ENCODE measurements at regions not wholly inside any gene's neighbourhood (a gene's known extent, or its start where the extent isn't known, plus 50 kb on each side); places are given as distances from the start of the nearest gene placed in this dataset.

- Histone ChIP-seq H3K4me1 (no peaks in the 10 kb centered on the region), H3K4me3 (no peak overlapping the region), H3K27ac (no peak overlapping the region), H3K36me3 (no peaks in the 10 kb centered on the region), H3K9me3 (no peaks in the 10 kb centered on the region), H3K27me3 (no peaks in the 10 kb centered on the region)
- DNase-seq (ENCODE audit: low spot score in 2 of 2): no peak
- TF ChIP-seq POLR2A (IDR thresholded peaks at IDR 0.05) (no peak), POLR2AphosphoS5 (IDR thresholded peaks at IDR 0.05) (no peak), CTCF (IDR thresholded peaks at IDR 0.05) (no peak)
- intact Hi-C loops (cut with DNase I; ENCODE audit: low total_unique reads): no loop called here
Measured at GRCh38 chr20:20843982-20844381, 131.5 kb upstream of the RALGAPA2 start.

- no peak for DNase-seq (ENCODE audit: low spot score in 2 of 2)
- Histone ChIP-seq H3K4me3 (no peak overlapping the region), H3K4me1 (no peaks in the 10 kb centered on the region), H3K9me3 (no peaks in the 10 kb centered on the region), H3K36me3 (no peaks in the 10 kb centered on the region), H3K27ac (no peak overlapping the region), H3K27me3 (peaks cover 0 to 9% of the 10 kb centered on the region in 2 donors)
- TF ChIP-seq POLR2AphosphoS5 (IDR thresholded peaks at IDR 0.05): no peak
- no peak for TF ChIP-seq POLR2A (IDR thresholded peaks at IDR 0.05)
- no peak for TF ChIP-seq CTCF (IDR thresholded peaks at IDR 0.05)
- intact Hi-C loops (cut with DNase I; ENCODE audit: low total_unique reads): no loop called here
Measured at GRCh38 chr20:20839771-20840170, 127.3 kb upstream of the RALGAPA2 start.

GRCh38 chr20:20837574-20838021 is 125.2 kb upstream of the RALGAPA2 start:
- Histone ChIP-seq H3K27ac (no peak overlapping the region), H3K9me3 (no peaks in the 10 kb centered on the region), H3K4me1 (no peaks in the 10 kb centered on the region), H3K27me3 (peaks cover 0 to 18% of the 10 kb centered on the region in 2 donors), H3K4me3 (no peak overlapping the region), H3K36me3 (no peaks in the 10 kb centered on the region)
- intact Hi-C loops (cut with DNase I; ENCODE audit: low total_unique reads): no loop called here
- DNase-seq (ENCODE audit: low spot score in 2 of 2): no peak
- peak in 2 of 3 donors; percentile 32 to 54 for TF ChIP-seq CTCF (IDR thresholded peaks at IDR 0.05)
- TF ChIP-seq POLR2A (IDR thresholded peaks at IDR 0.05): no peak
- no peak for TF ChIP-seq POLR2AphosphoS5 (IDR thresholded peaks at IDR 0.05)

- intact Hi-C loops (cut with DNase I; ENCODE audit: low total_unique reads): no loop called here
- Histone ChIP-seq H3K4me3 (no peak overlapping the region), H3K9me3 (no peaks in the 10 kb centered on the region), H3K27ac (no peak overlapping the region), H3K4me1 (no peaks in the 10 kb centered on the region), H3K27me3 (peaks cover 0 to 18% of the 10 kb centered on the region in 2 donors), H3K36me3 (no peaks in the 10 kb centered on the region)
- DNase-seq (ENCODE audit: low spot score in 2 of 2): no peak
- TF ChIP-seq CTCF (IDR thresholded peaks at IDR 0.05) (no peak), POLR2AphosphoS5 (IDR thresholded peaks at IDR 0.05) (no peak), POLR2A (IDR thresholded peaks at IDR 0.05) (no peak)
Measured at GRCh38 chr20:20836836-20837235, 124.4 kb upstream of the RALGAPA2 start.

- H3K27me3 ChIP-seq: peaks cover 0 to 18% of the 10 kb centered on the region in 2 donors
- no peak for TF ChIP-seq CTCF (IDR thresholded peaks at IDR 0.05)
- no peak for TF ChIP-seq POLR2A (IDR thresholded peaks at IDR 0.05)
- TF ChIP-seq POLR2AphosphoS5 (IDR thresholded peaks at IDR 0.05): no peak
- H3K9me3 ChIP-seq: no peaks in the 10 kb centered on the region
- H3K36me3 ChIP-seq: no peaks in the 10 kb centered on the region
- no peak for DNase-seq (ENCODE audit: low spot score in 2 of 2)
- intact Hi-C loops (cut with DNase I; ENCODE audit: low total_unique reads): no loop called here
- no peak overlapping the region for H3K4me3 ChIP-seq
- H3K4me1 ChIP-seq: no peaks in the 10 kb centered on the region
- H3K27ac ChIP-seq: no peak overlapping the region
Measured at GRCh38 chr20:20835897-20836296, 123.5 kb upstream of the RALGAPA2 start.

Data from breast epithelium (tissue), 4 donors.